ENCODE measurements at regions not wholly inside any gene's neighbourhood (a gene's known extent, or its start where the extent isn't known, plus 50 kb on each side); places are given as distances from the start of the nearest gene placed in this dataset.

DNA sequence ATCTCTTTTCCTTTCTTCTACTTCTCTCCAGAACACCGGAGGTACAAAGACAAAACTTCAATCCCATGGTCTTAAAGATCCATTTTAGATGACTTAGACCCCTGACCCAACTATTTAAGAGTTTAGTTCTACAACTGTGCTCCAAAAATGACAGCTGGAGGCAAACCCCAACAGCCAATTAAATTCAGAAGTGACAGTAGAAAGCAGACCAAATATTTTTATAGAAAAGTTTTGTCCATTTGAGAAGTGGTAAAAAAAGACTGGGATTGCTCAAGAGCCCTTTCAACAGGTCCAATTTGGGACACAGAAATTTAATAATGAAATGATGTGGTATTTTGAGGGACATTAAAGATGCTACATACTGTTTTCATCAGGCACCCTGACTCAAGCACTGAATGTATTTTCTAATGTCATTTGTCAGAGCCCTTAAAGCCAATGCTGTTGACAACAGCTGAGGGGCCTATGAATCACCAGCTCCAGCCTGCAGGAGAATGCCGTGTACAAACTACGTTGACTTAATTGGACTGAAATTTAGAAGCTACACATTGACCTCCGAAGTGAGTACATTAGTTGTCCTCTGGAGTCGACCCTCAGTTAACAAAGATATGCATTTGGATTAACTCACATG is 147.5 kb upstream of the PIK3R1 start:
- TF ChIP-seq, protein P1, sequence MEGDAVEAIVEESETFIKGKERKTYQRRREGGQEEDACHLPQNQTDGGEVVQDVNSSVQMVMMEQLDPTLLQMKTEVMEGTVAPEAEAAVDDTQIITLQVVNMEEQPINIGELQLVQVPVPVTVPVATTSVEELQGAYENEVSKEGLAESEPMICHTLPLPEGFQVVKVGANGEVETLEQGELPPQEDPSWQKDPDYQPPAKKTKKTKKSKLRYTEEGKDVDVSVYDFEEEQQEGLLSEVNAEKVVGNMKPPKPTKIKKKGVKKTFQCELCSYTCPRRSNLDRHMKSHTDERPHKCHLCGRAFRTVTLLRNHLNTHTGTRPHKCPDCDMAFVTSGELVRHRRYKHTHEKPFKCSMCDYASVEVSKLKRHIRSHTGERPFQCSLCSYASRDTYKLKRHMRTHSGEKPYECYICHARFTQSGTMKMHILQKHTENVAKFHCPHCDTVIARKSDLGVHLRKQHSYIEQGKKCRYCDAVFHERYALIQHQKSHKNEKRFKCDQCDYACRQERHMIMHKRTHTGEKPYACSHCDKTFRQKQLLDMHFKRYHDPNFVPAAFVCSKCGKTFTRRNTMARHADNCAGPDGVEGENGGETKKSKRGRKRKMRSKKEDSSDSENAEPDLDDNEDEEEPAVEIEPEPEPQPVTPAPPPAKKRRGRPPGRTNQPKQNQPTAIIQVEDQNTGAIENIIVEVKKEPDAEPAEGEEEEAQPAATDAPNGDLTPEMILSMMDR (IDR thresholded peaks at IDR 0.05): no peak
- no peak for TF ChIP-seq EZH2 (IDR thresholded peaks at IDR 0.05; ENCODE audit: borderline replicate concordance, insufficient read depth, low read depth, low read length, poor library complexity, severe bottlenecking)

Data from B cell (primary cell).